Eye (tissue), 1 donor: ENCODE measurements at regions not wholly inside any gene's neighbourhood (a gene's known extent, or its start where the extent isn't known, plus 50 kb on each side); places are given as distances from the start of the nearest gene placed in this dataset.
"Not testable (repeated sequence)": the region's sequence is repeated elsewhere in the genome, so short reads cannot be mapped to it uniquely, and the experiment has no call there.

Experiments
- DNase-seq: peaks from one replicate; pipeline ENCODE4 v3.0.0-alpha.2; 2015

GRCh38 chr4:189463734-189464133, 476.9 kb upstream of the FRG1 start:
- DNase-seq, result no peak

- DNase-seq, result no peak
These were observed 446.3 kb upstream of the FRG1 start for GRCh38 chr4:189494407-189494806.

DNA sequence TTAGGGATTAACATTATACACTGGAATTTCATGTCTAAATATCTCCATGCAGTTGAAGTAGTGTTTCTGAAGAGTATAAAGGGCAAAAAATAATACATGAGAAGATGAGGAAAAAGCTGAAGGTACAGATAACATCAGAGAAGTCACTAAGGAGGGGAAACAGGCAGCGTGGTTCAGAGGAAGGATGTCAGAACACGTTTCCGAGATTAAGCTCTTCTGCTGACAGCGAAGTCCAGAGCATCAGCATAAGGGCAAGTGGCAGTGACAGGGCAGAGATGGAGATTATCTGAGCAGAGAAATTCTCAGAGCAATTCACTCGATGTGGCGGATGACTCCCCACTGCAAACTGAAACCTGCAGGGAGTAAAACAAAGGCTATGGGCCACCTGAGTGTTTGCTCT, 443.2 kb upstream of the FRG1 start:
- DNase-seq, result no peak

- DNase-seq, result no peak
These were observed 442.7 kb upstream of the FRG1 start for GRCh38 chr4:189497996-189498395.

- no peak for DNase-seq
These were observed 442.2 kb upstream of the FRG1 start for GRCh38 chr4:189498457-189498856.

GRCh38 chr4:189499696-189500095, 441.0 kb upstream of the FRG1 start:
- no peak for DNase-seq

- no peak for DNase-seq
These were observed 439.7 kb upstream of the FRG1 start for GRCh38 chr4:189500970-189501369.

DNA sequence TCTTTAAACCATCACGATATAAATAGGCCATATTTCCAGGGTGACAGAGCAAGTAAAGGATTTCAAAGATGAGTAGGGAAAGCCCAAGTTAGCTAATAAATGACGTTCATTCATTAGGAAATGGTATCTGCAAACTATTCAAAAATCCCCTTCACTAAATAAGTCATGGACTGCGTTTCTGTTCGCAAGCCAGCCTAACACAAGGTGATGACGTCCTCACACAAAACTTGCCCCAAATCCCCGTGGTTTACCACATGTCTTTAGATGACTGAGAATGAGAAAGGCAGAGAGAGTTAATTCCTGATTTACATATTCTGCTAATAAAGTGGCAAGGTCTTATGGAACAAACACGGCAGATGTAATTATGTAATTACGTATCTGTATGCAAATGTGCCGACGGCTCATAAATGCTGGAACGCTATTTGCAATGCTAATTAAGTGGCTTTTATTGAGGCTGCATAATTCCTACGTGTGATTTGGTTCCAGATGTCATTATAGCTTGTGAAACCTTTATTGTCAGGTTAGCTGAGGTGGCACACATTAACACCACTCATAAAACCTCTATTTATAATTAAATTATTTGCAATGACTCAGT, 437.7 kb upstream of the FRG1 start:
- DNase-seq, result no peak

- DNase-seq, result no peak
These were observed 436.5 kb upstream of the FRG1 start for GRCh38 chr4:189504220-189504619.

DNA sequence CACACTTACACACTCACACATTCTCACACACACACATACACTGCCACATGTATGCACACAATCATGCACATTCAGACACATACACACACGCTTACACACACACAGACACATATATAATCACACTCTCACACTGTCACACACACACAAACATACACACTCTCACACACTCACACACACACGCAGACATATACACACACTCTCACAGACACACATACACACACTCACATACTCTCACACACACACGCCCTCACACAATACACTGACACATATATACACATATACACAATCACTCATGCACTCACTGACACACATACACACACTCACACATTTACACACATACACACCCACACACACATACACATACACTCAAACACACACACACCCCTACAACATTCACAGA, 435.3 kb upstream of the FRG1 start:
- no peak for DNase-seq

DNA sequence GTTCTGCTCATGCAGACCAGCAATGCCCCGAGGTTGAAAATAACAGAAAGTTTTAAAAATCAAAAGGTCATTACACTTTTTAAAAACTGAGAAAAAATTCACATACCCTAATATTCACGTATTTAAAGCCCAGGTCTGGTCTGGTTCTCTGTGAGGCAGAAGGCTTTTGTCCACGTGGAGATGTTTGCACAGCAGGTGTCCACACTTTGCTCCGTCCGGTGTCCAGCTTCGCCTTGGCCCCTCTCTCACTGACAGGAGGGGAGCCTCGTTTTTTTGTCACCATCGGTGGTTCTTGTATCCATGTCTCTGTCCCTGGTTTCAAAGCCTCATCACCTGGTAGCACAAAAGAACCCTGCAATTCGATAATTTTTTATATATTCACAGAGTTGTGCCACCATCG, 434.6 kb upstream of the FRG1 start:
- no peak for DNase-seq

DNA sequence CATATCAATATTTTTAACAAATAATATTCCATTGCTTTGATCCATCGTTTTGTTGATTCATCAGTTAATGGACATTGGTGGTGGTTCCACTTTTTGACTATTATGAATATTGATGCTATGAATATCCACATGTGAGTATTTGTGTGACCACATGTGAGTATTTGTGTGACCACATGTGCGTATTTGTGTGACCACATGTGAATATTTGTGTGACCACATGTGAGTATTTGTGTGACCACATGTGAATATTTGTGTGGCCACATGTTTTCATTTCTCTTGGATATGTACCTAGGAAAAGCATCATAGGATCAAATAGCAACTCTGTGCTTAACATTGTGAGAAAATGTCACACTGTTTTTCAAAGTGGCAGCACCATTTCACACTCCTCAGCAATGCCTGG, 433.6 kb upstream of the FRG1 start:
- no peak for DNase-seq

DNA sequence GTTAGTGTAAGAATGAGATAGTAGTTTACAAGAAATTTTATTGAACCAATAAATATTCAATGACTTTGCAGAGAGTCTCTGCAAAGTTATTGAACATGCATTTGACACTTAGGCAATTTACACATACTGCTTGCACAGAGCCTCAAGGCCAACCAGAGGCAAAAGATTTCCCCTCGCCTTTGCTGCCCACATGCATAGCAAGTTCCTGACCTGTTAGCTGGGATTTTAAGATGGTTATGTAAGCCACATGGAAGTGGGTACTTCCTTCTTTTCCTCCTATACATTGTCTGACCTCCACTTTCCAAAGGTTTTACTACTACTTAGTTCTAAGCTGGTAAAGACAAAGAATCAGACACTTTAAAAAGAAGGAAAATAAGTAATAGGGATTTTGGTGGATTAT, 430.1 kb upstream of the FRG1 start:
- DNase-seq, result no peak

GRCh38 chr4:189511581-189511980, 429.1 kb upstream of the FRG1 start:
- DNase-seq, result no peak

GRCh38 chr4:189513421-189513820, 427.3 kb upstream of the FRG1 start:
- DNase-seq, result peak; percentile 20

- no peak for DNase-seq
These were observed 426.5 kb upstream of the FRG1 start for GRCh38 chr4:189514209-189514608.

DNA sequence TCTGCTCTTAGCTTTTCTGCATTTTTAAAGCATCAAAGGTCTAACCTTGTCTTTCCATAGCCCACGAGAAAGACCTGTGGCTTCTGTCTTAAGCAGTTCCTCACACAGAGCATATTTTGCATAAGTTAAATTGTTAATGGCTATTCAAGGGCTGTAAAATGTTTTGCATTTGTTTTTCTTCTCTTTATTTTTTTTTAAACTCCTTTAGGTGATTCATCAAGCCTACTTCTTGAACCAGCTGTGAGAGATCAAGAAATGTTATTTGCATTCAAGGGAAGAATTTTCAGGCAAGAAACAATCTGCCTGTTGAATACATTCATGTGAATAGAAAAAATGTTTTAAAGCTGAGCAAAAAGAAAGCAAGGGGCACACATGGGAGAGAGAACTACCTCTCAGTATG, 423.8 kb upstream of the FRG1 start:
- no peak for DNase-seq

GRCh38 chr4:189519186-189519585, 421.5 kb upstream of the FRG1 start:
- DNase-seq, result no peak

- no peak for DNase-seq
These were observed 415.4 kb upstream of the FRG1 start for GRCh38 chr4:189525304-189525703.

GRCh38 chr4:189530848-189531247, 409.8 kb upstream of the FRG1 start:
- peak; percentile 16 for DNase-seq

GRCh38 chr4:189533603-189534002, 407.1 kb upstream of the FRG1 start:
- DNase-seq, result peak; percentile 17

GRCh38 chr4:189547559-189547958, 393.1 kb upstream of the FRG1 start:
- DNase-seq, result no peak

DNA sequence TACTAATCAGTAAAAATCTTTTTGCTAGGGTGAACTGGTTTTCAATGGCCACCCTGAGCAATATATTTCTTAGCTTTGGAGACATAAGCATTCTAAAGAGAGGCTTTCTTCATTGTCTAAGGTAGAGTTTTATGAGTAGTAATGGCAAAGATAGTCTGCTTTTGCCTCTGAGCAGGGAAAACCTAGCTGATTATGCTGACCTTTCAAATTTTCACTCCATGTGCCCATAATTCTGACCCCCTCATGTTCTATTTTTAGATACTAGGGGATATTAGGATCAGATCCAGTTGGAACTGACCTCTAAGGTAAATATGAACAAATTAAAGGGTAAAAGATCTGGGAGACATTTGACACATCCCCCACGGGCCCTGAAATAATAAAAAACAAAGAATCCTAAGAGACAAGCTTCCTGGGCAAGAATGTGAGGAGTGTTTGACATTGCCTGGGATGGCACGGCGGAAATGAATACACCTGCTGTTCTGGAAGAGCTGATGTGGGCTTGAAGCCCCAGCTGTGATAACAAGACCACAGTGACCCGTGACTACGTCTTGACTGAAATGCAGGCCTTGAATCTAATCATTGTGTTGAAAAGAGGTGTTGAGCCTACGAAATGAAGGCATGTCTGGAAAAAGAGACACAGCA, 392.1 kb upstream of the FRG1 start:
- no peak for DNase-seq

DNA sequence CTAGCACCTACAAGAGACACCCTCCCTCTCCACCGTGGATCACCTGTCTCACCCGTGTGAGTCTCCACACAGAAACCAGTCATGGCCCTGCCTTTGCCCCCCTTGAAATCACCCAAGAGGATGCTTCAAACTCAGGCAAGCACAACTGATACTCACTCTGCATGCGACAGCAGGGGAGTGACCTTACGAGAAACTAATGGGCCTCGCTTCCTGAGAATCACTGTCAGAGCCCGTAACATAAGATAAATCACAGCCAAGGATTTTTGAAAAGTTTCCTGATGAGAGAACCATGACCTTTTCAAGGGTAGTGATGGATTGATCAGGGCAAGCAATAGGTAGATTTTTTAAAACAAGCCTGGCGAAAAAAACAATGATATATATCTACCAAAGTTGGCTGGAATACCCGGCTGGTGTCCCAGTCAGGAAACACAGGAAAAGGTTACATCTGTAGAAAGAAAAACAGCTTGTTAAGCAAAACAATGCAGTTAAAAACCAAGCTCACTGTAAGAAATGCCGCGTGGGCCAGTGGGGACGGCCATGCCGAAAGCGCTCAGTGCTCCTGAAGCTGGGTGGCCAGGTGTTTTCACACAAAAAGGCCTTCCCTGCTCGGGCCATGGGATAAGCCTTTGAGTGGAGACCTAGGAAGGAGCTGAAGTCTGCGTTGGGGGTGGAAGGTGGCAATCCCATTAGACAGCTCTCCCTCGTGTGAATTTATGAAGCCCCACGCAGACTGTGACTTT, 388.6 kb upstream of the FRG1 start:
- not testable (repeated sequence) for DNase-seq
